ENCODE measurements at regions not wholly inside any gene's neighbourhood (a gene's known extent, or its start where the extent isn't known, plus 50 kb on each side); places are given as distances from the start of the nearest gene placed in this dataset.

DNA sequence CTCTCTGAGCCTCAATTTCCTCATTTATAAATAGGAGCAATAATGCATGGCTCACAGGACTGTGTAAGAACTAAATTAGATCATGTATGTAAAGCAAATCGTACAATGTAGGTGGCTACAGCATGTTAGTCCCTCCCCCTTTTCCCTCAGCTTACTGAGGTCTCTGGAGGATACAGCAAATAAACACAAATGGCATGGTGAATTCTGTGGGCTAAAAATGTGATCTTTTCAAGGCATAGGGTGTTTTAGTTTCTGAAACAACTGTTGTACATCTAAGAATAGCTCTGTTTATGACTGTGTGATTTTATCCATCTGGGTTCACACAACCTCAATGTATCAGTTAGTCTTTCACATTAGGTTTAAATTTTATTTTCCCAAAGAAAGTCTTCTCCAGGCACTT is 121.2 kb upstream of the PLEKHG7 start:
- DNase-seq: no peak

- DNase-seq: no peak
Measured at GRCh38 chr12:92574911-92575570, 127.7 kb upstream of the PLEKHG7 start.

DNA sequence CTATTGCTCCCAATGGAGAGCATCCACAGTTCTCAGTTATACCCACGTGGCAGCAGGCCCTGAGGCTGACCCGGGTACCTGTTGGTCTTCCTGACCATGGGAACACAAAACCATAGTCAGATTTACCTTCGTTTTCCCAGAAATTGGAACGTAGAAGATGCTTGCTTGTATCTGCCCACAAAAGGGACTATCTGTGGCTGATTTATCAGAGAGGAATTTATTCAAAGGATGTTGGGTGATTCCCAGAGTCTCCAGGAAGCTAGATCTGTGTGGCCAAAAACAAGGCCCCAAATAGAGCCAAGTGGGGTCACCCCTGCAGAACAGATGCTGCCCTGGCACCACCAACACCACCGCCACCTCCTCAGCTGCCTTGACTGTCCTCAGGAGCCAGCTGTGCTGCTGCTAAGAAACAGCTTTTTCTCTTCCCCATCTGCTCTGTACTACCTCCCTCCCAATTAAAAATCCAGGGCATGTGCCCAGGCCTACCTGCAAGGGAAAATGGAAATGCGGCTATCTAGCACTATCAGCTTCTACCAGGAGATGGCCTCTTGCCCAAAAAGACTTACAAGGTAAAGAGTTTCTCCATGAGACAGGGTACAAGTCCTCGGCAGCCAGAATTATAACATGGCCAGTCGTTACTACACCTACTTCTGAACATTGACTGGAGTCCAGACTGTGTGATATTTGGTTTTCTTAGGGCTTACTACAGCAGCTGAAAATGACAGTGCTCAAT is 128.6 kb upstream of the PLEKHG7 start:
- no peak for DNase-seq

DNA sequence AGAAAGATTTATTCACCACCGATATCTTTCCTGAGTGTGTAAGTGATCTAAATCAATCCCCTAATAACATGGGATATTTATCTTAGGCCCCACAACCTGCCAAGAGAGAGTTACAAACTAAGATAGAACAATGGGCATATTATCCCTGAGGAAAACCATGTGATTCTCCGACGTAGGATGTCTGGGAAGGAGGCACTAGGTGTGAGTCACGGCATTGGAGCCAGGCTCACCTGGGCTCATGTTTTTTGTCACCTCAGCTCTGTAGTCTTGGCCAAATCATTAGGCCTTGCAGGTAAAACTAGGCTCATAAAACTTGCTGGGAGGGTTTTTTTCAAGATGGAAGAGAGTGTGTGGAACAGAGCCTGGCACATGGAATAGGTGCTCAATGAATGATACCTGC is 129.7 kb upstream of the PLEKHG7 start:
- no peak for DNase-seq

- DNase-seq: no peak
Measured at GRCh38 chr12:92571844-92572543, 130.8 kb upstream of the PLEKHG7 start.

DNA sequence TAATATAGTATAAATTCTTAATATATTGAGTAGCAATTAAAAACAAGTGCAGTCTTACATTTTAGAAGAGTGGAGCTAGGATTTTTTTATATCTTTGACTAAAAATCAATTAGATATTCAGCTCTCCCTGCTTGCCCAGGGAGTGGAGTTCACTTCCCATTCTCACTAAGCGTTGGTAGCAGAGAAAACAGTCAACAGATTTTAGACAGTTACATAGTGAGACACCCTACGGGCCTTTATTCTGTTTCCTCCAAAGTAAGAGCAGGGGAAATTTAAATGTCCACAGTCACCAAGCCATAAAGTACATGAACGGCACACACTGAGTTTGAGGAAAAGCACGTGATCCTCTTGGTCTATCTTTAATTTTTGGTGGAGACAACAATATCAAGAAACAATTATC is 131.6 kb upstream of the PLEKHG7 start:
- DNase-seq: no peak

DNA sequence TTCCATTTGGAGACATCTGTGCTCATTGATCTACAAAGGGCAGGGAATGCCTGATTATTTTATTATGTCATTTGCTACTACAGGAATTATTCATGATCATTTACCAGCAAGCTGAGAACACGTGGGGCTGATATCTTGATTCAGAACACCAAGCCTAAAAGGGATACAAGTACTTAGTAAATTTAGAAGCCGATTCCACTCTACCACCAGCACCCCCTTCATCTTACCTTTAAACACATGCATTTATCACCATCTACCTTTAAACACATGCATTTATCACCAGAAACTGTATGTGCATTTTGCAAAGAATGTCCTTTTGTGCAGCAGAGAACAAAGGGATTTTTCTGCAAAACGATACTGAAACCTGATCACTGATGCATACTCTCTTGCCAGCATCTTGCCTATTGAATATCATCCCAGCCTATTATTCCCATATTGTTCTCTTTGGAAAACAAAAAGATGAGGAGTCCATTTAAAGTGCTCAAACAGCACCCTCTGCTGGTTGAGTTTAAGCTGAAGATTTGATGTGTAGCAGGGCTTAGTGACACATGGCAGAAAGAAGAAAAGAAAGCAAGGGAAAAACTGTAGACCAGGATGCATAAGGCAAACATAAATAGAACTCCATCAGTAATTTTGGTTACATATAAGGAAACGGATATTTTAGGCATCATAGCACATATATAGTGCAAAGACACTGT is 132.6 kb upstream of the PLEKHG7 start:
- peak; percentile 92 for DNase-seq

DNA sequence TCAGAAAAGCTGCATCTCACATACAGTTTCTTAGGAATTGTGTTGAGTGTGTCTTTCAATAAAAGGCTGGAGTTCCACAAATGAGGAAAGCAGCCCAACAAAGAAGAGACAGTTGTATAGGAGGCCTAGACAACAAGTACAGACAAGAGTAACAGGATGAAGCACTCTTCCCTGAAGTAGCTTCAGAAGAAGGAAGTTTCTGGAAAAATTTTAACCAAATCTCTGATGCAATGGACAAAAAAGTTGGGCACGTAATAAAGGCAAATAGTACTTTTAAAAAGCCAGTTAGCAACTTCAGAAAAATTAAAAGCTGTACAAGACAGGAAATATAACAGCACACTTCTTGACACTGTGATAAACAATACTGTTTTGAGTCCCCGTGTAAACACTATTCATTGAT is 134.1 kb upstream of the PLEKHG7 start:
- no peak for DNase-seq

GRCh38 chr12:92566448-92567019 is 136.3 kb upstream of the PLEKHG7 start:
- no peak for DNase-seq

- DNase-seq: no peak
Measured at GRCh38 chr12:92563819-92564218, 139.0 kb upstream of the PLEKHG7 start.

- no peak for DNase-seq
Measured at GRCh38 chr12:92562063-92562734, 140.6 kb upstream of the PLEKHG7 start.

DNA sequence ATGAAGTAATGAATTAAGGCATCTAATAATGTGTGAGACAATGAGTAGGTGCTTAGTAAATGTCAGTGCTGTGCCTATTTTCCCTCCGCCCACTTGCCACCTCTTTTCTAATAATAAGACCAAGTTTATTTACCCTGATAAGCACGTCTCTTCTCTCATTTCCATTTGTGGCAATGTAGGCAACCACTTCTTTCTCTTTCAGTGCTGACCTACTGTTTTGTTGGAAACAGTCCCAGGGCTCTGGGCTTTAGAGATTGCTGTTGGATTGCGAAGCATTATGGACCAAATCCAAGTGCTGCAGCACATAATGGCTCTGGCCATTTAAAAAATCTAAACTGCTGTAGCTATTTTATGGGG is 141.3 kb upstream of the PLEKHG7 start:
- no peak for DNase-seq

- DNase-seq: no peak
Measured at GRCh38 chr12:92560713-92561542, 141.9 kb upstream of the PLEKHG7 start.

DNA sequence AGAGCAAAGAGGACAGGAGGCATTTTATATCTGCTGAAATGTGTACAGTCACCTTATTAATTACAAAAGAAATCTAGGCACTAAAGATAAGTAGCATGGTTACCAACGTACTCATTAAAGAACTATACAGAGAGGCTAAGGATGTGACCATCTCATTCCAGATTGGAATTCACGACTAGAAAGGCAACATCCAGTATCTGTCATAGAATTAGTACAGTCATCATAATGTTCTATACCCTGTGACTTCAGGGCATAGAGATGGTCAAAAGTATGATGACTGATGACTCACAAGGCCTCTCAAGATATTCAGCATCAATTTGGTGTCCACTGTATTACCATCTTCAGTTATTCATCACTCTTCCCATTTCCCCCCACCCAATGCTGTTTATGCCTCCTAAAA is 144.0 kb upstream of the PLEKHG7 start:
- no peak for DNase-seq

GRCh38 chr12:92558215-92558773 is 144.5 kb upstream of the PLEKHG7 start:
- no peak for DNase-seq

DNA sequence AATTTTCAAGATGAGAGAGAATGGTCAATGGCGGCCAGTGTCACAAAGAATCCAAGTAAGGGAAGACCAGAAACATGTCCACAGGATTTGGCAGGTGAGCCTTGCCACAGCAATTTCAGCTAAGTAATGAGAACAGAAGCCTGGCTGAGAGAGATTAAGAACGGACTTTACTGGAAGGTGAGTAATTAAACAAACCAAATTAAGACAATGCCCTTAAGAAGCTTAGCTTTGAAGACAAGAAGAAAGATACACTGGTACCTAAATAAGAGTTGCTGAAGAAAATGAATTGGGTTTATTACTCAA is 145.4 kb upstream of the PLEKHG7 start:
- no peak for DNase-seq

DNA sequence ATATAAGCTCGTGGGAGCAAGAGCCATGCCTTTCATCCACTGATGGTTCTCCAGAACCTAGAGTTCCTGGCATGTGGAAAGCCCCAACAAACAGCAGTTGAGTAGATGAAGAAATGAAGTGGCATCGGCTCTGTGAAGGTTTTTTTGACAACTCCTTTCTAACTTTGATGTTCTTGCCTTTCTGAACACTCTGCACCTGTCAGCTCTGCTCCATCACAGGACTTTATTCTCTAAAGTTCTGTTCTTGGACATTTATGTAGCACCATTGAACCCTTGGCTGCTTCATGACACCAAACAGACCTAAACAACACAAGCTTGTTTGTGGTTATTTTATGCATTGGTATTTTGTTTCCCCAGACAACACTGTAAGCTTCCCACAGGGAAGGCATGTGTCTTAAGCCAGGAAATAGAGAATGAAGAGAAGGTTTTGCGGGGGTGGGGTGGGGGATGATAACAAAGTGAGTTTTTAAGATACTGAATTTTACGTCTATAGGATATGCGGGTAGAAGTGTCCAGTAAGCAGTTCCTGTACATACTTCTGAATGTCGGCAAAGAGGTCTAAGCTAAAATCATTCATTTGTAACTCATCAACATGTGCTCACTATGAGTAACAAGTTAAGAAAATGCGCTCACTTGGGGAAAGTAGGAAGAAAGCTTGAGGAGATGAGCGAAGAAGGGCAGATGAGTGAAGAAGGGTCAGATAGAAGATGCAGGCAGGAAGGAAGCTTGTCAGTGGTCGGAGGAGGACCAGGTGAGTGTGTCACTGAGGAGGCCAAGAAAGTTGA is 146.0 kb upstream of the PLEKHG7 start:
- DNase-seq: no peak

DNA sequence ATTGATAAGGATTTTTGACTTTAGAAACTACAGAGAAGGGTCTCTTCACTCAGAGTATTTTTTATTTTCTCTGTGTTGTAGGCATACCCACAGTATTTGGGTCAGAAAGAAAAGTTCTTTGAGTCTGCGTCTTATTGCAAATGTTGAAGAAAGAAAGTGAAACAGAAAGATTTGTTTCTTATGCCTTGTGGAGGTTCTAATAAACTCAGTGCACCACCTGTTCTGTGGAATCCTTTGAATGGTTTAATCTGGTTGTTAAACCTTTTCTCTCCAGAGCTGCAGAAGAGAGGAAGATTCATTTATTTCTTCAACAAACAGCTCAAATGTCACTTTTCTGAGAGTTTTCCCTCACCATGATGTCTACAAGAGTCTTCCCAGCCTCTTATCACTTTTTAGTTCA is 146.6 kb upstream of the PLEKHG7 start:
- DNase-seq: no peak

DNA sequence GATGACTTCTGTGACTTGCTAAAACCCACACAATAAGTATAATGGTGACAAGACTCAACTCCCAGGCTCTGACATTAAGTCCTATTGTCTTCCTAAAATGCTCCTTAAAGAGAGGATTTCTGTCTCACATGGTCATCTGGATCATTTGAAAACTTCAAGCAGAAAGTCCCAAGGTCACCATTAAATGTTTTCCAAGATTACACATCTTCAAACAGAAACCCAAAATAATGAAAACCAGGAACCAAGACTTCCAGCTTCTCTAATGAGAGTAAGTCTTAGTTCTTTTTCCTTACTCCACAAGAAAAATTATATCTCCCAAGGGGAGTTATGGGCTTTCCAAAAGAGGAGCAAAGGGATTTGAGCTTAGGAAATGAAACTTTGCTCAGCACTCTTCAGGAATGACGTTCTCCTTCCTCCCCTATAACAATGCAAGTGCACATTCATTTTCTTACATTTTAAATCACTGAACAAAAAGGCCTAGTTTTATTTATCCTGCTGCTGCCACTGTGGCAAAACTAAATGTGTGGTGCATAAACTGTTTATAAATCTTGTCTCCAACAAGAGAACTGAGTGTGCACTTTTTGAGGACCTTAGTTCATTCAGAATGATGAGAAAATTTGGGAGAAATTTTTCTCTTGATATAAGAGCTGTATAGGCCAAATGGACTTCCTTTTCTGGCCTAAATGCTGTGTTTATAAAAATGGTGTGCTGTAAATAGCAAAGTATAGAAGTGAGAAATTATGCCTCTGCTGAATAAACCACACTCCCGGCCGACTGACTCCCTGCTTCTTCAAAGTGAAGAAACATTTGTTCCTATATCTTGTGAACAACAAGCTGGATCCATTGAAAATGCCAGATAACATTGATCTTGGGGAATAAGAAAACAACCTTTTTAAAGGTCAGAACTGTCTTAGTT is 148.4 kb upstream of the PLEKHG7 start:
- no peak for DNase-seq

All from left kidney (tissue), 1 donor.